ENCODE measurements at regions not wholly inside any gene's neighbourhood (a gene's known extent, or its start where the extent isn't known, plus 50 kb on each side); places are given as distances from the start of the nearest gene placed in this dataset.

GRCh38 chr3:72577190-72577589, 271.1 kb downstream of the SHQ1 start:
- no peaks in the 10 kb centered on the region for H3K9me3 ChIP-seq (ENCODE audit: control insufficient read depth, low read depth, low read length)
- Mint-ChIP-seq H3K9me3 (no peaks in the 10 kb centered on the region; a peak in 1 of 5 replicates), H3K4me1 (peaks cover 11 to 13% of the 10 kb centered on the region in 2 experiments), H3K27ac (no peak overlapping the region), H3K4me3 (no peak overlapping the region), H3K36me3 (ENCODE audit: insufficient read depth in 1 of 3, low read depth in 3 of 3) (no peaks in the 10 kb centered on the region), H3K27me3 (ENCODE audit: low read depth) (peaks cover 4% of the 10 kb centered on the region)
- H4K8ac ChIP-seq (replicated peaks; ENCODE audit: insufficient read length, low read depth, low read length) = no peak overlapping the region
- no peak overlapping the region for H2BK15ac ChIP-seq (ENCODE audit: low read depth, low read length)
- H3K79me1 ChIP-seq (ENCODE audit: insufficient read depth, low read depth, low read length, poor library complexity, severe bottlenecking) = no peaks in the 10 kb centered on the region
- no peak overlapping the region for H3K23ac ChIP-seq (ENCODE audit: insufficient read length, low read depth, low read length)
- H2AK5ac ChIP-seq (ENCODE audit: insufficient read length, low read length) = no peak overlapping the region
- no peaks in the 10 kb centered on the region for H3K79me2 ChIP-seq (ENCODE audit: insufficient read depth, low read length)
- no peak overlapping the region for H3K9ac ChIP-seq (ENCODE audit: extremely low read depth, insufficient read length, low read length)
- no peak overlapping the region for H3K14ac ChIP-seq (ENCODE audit: insufficient read depth, low read length)
- H2BK20ac ChIP-seq (ENCODE audit: low read depth, low read length, poor library complexity, severe bottlenecking) = no peak overlapping the region
- H3K27me3 ChIP-seq (ENCODE audit: insufficient read depth, low read length) = no peaks in the 10 kb centered on the region
- DNase-seq = no peak
- no peaks in the 10 kb centered on the region for H3K23me2 ChIP-seq (ENCODE audit: insufficient read length, low read depth, low read length, poor library complexity, severe bottlenecking)
- H3K4ac ChIP-seq (ENCODE audit: low read depth, low read length) = no peak overlapping the region
- H4K20me1 ChIP-seq (ENCODE audit: control insufficient read depth, insufficient read depth, insufficient read length) = no peaks in the 10 kb centered on the region
- H2BK5ac ChIP-seq (ENCODE audit: insufficient read length, low read length) = no peak overlapping the region
- H3K56ac ChIP-seq (ENCODE audit: insufficient read length, low read depth, low read length) = no peak overlapping the region
- no peak overlapping the region for H2BK120ac ChIP-seq (ENCODE audit: low read depth, low read length, poor library complexity, severe bottlenecking)
- peaks cover 6% of the 10 kb centered on the region; the same call in 1 of the 2 replicates for H3K4me1 ChIP-seq (ENCODE audit: insufficient read depth, low read length)
- no peak overlapping the region for H3K4me2 ChIP-seq (ENCODE audit: insufficient read depth, insufficient read length, low read length)
- no CpG with 5 or more reads among the region's 6 CpGs for WGBS (ENCODE audit: extremely low coverage, insufficient read length, low lambda C conversion rate)
- no peak overlapping the region for H4K5ac ChIP-seq (ENCODE audit: insufficient read length, low read depth, low read length)
- no peak overlapping the region for H3K18ac ChIP-seq (ENCODE audit: insufficient read length, low read depth, low read length)
- no peak overlapping the region for H4K91ac ChIP-seq (ENCODE audit: insufficient read length, low read depth, low read length)
- TF ChIP-seq, protein P1, sequence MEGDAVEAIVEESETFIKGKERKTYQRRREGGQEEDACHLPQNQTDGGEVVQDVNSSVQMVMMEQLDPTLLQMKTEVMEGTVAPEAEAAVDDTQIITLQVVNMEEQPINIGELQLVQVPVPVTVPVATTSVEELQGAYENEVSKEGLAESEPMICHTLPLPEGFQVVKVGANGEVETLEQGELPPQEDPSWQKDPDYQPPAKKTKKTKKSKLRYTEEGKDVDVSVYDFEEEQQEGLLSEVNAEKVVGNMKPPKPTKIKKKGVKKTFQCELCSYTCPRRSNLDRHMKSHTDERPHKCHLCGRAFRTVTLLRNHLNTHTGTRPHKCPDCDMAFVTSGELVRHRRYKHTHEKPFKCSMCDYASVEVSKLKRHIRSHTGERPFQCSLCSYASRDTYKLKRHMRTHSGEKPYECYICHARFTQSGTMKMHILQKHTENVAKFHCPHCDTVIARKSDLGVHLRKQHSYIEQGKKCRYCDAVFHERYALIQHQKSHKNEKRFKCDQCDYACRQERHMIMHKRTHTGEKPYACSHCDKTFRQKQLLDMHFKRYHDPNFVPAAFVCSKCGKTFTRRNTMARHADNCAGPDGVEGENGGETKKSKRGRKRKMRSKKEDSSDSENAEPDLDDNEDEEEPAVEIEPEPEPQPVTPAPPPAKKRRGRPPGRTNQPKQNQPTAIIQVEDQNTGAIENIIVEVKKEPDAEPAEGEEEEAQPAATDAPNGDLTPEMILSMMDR (conservative IDR thresholded peaks at IDR 0.05) = no peak
- H3K27ac ChIP-seq (ENCODE audit: insufficient read length, low read depth, low read length) = no peak overlapping the region
- H2AFZ ChIP-seq (ENCODE audit: low read length) = no peak overlapping the region
- no peak overlapping the region for H3T11ph ChIP-seq (ENCODE audit: low read length)
- H2BK12ac ChIP-seq (ENCODE audit: insufficient read length, low read depth, low read length) = no peak overlapping the region

Data from H9 (cell line).